ENCODE measurements at regions not wholly inside any gene's neighbourhood (a gene's known extent, or its start where the extent isn't known, plus 50 kb on each side); places are given as distances from the start of the nearest gene placed in this dataset.
"Not testable (repeated sequence)": the region's sequence is repeated elsewhere in the genome, so short reads cannot be mapped to it uniquely, and the experiment has no call there.

GRCh38 chr2:88866756-88867155 lies 175.3 kb downstream of the RPIA start:
- no peak for FAIRE-seq

- FAIRE-seq: no peak
Measured at GRCh38 chr2:88868861-88869260, 177.4 kb downstream of the RPIA start.

- FAIRE-seq: no peak
Measured at GRCh38 chr2:88870267-88870839, 178.9 kb downstream of the RPIA start.

- no peak for FAIRE-seq
Measured at GRCh38 chr2:88871336-88871735, 179.9 kb downstream of the RPIA start.

GRCh38 chr2:88873620-88874019 lies 182.1 kb downstream of the RPIA start:
- no peak for FAIRE-seq

GRCh38 chr2:88874063-88874657 lies 182.7 kb downstream of the RPIA start:
- FAIRE-seq: peak; percentile 92

GRCh38 chr2:88875736-88876135 lies 184.3 kb downstream of the RPIA start:
- no peak for FAIRE-seq

- peak; percentile 77 for FAIRE-seq
Measured at GRCh38 chr2:88880441-88880953, 189.0 kb downstream of the RPIA start.

- FAIRE-seq: no peak
Measured at GRCh38 chr2:88885275-88885674, 193.8 kb downstream of the RPIA start.

- FAIRE-seq: no peak
Measured at GRCh38 chr2:88885679-88886416, 194.4 kb downstream of the RPIA start.

- FAIRE-seq: not testable (repeated sequence)
Measured at GRCh38 chr2:88887466-88887865, 196.0 kb downstream of the RPIA start.

GRCh38 chr2:88892207-88892606 lies 200.7 kb downstream of the RPIA start:
- FAIRE-seq: no peak

GRCh38 chr2:88892788-88893187 lies 201.3 kb downstream of the RPIA start:
- no peak for FAIRE-seq

- FAIRE-seq: no peak
Measured at GRCh38 chr2:88896971-88897370, 205.5 kb downstream of the RPIA start.

- FAIRE-seq: no peak
Measured at GRCh38 chr2:88897715-88898114, 206.2 kb downstream of the RPIA start.

GRCh38 chr2:88903749-88904353 lies 212.4 kb downstream of the RPIA start:
- no peak for FAIRE-seq

- FAIRE-seq: no peak
Measured at GRCh38 chr2:88913280-88913679, 221.8 kb downstream of the RPIA start.

GRCh38 chr2:88919087-88919738 lies 227.7 kb downstream of the RPIA start:
- FAIRE-seq: peak; percentile 55

GRCh38 chr2:88920399-88920798 lies 228.9 kb downstream of the RPIA start:
- not testable (repeated sequence) for FAIRE-seq

- peak; percentile 51 for FAIRE-seq
Measured at GRCh38 chr2:88924533-88924932, 233.1 kb downstream of the RPIA start.

- FAIRE-seq: no peak
Measured at GRCh38 chr2:88925770-88926462, 234.4 kb downstream of the RPIA start.

- FAIRE-seq: no peak
Measured at GRCh38 chr2:88927128-88927527, 235.7 kb downstream of the RPIA start.

- no peak for FAIRE-seq
Measured at GRCh38 chr2:88930659-88931058, 239.2 kb downstream of the RPIA start.
